Posterior vena cava (tissue), 2 donors: ENCODE measurements at regions not wholly inside any gene's neighbourhood (a gene's known extent, or its start where the extent isn't known, plus 50 kb on each side); places are given as distances from the start of the nearest gene placed in this dataset.

ENCODE experiments used
- DNase-seq: peaks from one replicate; pipeline ENCODE4 v3.0.0-alpha.2; 2020; ENCODE audit warnings: low spot score
- intact Hi-C, 2 donors: fragments of 100-400 bp; cut with DNase I; formaldehyde crosslinking; loops; one replicate each; pipeline versions ENCODE4 v1.14.1 to v1.14.2; 2022 to 2023
- donor health status: DM: yes; HTN: yes; CAD: no.
- donor health status: DM: yes; HTN: yes; CAD: no.

DNA sequence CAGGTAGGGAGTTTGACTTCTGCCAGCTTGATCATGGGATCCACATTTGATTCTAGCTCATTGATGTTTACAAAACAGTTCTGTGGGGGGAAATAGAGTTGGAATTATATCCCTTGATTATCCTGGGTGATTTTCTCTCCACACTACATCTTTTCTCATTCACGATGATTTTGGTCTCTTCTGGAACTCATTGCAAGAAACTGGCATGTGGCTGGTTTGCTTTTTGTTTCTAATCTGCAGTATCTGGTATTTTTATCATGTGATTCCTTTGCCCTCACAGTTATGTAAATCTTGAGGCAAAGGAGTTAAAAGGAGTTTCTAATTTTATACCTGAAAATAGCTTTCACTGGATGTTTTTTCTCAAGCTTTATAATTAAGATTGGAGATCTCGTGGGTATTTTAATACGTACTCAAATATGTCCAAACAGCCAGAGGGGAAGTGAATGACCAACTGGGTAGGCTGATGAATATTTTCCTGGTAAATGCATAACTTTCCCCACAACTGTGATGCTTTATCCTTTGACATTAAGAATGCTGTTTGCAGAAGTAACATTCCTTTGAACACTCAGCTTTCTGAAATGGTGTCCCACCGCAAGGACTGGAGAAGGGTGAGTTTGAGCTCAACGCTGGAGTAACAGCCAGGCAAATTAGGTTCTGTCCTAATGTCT is 502.9 kb upstream of the ZEB2 start:
- no peak for DNase-seq
- intact Hi-C loops = no loop called here

DNA sequence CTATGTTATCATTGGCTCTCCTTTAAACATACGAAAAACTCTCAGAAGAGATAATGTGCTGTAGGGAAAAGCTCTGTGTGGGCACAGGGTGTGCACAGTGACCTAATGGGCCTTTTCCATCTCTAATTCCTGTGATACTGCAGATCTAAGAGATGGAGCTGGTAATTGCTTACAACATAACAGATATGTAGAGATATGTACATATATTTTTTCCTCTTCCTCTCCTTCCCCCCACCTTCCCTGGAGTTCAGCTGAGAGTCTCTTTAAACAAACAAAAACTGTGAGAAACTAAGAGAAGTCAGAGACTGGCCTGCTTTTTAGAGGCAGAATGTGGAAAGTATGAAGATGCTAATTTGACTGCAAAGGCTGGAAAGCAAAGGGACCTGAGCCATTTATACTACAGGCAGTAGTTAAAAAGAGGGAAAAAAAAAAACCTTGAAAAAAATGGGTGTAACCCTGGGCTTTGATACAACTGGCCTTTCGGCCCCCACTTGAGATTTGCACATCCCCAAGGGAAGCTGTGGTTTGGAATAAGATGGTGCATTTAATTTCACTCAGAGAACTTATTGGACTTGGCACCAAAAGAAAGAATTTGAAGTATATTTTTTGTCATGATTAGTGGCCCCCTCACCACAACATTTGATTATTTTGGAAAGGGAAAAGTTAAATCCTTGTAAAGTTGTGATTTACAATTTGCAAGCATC is 502.2 kb upstream of the ZEB2 start:
- DNase-seq = no peak
- intact Hi-C loops = no loop called here

DNA sequence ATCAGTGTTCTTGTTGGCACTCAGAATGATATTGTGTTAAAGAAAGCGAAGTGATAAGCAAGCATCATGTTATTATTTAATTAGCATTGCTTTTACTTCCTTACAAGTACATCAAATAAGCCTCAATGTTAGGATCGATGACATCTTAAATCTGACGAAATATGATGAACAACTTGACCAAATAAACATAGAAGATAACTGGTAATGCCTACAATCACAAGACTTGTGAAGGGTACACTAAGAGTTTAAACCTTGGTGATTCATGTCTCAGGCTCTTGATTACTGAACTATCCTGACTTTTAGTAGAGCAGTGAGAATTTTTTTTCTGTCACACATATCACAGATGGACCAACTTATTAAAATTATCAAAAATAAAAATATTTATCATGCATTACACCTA is 500.8 kb upstream of the ZEB2 start:
- intact Hi-C loops = no loop called here
- no peak for DNase-seq

DNA sequence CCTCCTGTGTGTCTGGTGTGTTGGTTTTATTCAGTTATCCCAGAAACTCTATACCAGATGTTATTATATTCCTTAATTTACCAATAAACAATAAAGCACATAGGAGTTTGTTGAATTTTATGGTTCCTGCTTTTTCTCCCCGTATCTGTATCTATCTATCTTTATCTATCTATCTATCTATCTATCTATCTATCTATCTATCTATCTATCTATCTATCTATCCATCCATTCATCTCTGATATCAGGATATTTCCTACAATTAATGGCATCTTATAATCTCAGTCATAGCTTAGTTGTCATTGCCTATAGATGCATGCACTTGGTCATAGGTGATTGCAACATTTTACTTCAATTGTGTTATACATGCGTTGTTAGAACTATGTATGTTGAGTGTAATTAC is 500.2 kb upstream of the ZEB2 start:
- intact Hi-C loops = no loop called here
- DNase-seq = no peak

DNA sequence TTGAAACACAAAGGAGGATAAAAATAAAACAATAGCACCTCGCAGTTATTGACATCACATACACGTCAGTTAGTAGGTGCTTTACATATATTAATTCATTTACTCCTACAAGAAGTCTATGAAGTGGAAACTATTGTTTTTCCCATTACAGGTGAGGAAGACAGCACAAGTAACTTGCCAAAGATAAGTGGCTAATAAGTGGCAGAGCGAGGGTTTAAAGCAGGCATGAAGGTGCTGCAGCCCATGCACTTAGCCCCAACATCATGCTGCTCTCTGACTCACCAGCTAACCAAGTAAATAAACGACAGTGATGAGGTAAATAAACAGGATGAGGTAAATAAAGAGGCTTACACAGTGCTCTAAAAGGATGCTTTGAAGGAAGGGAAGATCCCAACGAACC is 498.6 kb upstream of the ZEB2 start:
- intact Hi-C loops = no loop called here
- no peak for DNase-seq

DNA sequence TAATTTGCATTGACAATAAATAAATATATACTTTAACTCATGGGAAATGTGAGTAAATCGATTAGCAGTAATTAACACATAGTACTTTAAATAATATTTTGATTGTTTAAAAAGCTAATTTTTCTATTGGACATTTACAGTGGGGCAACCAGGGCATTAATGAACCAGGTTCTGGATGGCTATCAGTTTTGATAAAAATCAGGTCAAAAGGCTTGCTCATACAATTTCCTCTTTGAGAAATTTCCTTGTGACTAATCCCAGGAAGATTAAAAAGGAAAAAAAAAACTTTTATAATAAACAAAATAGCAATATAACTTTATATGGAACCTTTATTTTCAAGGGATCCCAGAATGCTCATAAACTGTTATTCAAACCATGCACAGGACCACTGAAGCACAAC is 497.2 kb upstream of the ZEB2 start:
- intact Hi-C loops = no loop called here
- no peak for DNase-seq

DNA sequence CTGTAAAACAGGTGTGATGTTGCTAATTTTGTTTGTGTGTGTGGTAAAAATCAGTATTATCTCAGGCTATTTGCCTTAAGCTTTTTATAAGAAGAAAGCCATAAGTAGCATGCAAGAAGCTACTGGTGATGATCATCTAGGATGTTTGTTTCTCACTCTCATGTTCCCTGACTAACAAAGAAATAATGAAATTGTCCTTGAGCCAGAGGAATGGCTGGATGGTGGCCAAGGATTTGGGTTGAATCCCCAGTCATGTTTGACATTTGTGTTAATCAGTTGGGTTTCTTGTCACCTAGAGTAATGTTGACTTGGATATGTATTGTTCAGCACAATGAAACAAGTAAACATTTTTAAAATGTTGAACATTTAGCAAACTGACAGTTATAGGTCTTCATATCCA is 496.8 kb upstream of the ZEB2 start:
- intact Hi-C loops = no loop called here
- no peak for DNase-seq

DNA sequence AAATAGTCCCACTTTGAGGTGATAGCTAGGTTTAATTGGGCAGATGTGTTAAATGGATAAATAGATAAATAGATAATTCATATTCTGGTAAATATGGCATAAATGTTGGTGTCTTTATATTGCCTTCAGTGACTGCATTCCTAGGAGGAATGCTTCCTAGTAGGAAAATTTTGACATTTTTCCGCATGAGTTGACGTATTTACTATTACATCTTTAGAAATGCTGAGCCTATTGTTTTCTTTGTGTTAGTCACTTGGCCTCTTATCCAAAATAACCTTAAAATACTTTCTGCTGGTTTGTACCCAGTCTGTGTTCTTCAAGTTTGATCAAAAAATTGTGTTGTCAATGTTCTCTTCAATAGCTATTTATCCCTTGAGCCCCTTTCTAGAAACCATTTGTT is 495.6 kb upstream of the ZEB2 start:
- intact Hi-C loops = no loop called here

DNA sequence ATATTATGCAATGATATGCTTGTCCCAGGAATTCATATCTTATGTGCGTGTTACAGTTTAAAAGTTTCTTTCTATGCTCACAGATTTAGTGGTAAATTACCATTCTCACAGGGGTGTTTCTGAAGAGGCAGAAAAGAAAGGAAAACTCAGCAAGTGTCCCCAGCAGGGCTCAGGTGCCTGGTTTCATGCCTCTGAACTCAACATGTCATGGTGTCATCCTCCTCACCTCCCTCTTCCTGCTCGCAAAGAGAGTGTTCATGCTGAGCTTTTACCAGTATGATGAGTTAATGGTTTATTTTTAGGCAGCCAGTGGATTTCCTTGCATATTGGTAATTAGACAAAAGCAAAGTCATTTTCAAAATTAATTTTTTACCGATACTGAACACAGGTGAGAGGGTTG is 492.9 kb upstream of the ZEB2 start:
- intact Hi-C loops = no loop called here
- DNase-seq = no peak

More for the DNA sequence above, 495.6 kb upstream of the ZEB2 start:
- DNase-seq = no peak

DNA sequence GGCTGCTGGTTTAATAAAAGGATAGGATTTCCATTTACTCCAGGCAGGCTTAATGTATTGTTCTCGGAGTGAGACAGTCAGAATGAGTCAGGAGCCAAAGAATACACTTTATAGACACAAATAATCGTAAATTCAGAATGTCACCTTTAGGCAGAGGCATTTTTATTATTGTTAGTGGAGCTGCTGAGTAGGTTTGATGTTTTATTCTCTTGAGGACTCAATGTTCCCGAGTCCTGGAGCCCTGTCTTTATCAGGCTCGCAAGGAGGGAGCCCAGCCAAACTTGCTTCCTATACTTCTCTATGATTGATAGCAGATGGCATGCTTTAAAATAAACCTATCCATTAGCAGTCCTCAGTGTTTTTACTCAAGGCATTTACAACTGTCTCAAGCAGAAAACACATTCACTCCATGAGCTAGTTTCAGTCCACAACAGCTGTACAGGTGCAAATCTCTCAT is 492.3 kb upstream of the ZEB2 start:
- intact Hi-C loops = no loop called here
- DNase-seq = no peak

DNA sequence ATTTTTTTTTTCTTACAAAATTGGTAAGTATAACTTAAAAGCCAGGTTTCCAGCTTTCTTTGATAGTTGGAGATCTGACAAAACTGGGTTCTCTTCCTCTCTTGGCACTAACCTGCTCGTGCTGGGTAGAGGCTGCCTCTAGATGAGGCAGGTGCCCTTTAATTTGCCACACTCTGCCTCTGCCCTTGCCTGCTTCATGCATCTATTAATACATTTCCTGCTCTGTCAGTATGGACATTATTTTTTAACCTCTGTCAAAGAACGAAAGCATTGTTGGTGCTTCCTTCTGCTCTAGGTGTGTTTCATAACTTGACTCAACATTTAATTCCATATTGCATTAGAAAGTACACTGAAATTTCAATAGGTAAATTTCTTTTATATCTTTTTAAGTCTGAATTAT is 490.7 kb upstream of the ZEB2 start:
- DNase-seq = no peak
- intact Hi-C loops = no loop called here

DNA sequence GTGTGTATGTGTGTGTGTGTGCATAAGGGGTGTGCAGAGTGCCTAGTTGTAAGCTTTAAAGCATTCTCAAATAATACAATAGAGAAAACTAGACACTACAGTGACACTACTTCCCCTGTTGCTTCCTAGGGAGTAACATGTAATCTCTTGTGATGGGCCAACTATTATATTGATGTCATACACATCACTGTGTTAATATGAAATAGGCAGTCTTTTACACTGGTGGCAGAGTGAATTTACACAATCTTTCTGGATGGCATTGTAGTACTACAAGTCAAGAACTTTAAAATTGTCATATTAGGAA is 488.0 kb upstream of the ZEB2 start:
- intact Hi-C loops = no loop called here

DNA sequence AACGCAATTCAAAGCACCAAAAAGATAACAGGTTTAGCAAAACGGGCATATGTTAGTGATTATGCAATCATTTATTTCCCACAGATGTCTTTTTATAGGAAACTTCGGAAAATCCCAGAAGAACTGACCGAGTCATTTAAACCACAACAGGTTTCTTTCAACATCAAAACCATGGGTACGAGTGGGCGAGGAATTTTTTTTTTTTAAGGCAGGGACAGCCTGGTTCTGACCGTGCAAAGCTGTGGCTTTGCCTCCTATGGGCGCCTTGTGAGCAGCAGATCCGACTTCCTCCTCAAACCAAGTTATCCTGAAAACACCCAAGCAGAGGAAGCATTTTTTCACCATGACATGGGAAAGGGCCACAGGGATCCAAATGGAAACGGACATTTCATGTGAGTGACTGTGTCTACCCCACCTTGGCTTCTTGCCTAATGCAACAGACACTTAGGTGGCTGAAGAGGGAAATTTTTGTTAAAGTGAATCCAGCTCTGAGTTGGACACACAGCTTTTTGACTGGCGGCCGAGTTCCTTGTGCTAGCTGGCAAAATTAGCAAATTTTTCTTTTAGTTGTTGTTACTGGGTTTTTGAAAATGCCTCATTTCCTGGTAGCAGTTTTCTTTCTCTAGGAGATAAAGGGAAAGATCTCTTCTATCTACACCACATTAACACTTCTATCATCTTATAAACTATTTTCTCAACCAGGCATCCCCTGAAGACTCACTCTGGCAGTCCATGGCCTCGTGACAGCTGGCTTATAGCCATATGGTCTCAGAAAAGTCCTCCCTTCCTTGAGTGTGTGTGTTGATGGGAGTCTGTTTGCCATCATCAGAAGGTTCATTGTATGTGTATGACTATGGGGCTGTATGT is 487.4 kb upstream of the ZEB2 start:
- intact Hi-C loops = no loop called here
- peak; percentile 85 for DNase-seq

More for the DNA sequence above, 488.0 kb upstream of the ZEB2 start:
- DNase-seq = no peak

DNA sequence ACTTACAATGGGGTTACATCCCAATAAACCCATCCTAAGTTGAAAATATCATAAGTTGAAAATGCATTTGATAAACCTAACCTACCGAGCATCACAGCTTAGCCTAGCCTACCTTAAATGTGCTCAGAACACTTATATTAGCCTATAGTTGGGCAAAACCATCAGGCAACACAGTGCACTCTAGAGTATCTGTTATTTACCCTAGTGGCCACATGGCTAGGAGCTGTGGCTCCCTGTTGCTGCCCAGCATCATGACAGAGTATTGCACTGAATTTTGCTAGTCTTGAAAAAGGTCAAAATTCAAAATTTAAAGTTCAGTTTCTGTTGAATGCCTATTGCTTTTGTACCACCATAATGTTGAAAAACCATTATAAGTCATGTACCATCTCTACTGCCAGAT is 482.7 kb upstream of the ZEB2 start:
- DNase-seq = no peak
- intact Hi-C loops = no loop called here

DNA sequence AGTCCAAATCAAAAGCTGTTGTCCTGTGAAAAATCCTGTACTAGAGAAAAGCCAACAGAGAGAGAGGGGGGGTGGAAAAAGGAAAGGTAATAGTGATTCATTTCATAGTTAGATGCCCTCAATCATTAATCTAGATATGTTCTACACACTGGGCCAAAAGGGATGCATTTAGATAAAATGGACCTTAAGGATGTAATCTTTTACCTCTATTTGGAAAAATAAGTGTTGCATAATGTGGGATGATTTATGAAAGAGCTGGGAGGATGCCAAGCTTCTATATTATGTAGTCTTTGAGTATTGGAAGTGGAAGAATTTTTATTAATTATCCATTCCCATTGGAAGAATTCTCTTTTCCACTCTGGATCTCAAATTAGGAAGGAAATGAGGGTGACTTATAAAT is 480.5 kb upstream of the ZEB2 start:
- intact Hi-C loops = no loop called here
- no peak for DNase-seq

DNA sequence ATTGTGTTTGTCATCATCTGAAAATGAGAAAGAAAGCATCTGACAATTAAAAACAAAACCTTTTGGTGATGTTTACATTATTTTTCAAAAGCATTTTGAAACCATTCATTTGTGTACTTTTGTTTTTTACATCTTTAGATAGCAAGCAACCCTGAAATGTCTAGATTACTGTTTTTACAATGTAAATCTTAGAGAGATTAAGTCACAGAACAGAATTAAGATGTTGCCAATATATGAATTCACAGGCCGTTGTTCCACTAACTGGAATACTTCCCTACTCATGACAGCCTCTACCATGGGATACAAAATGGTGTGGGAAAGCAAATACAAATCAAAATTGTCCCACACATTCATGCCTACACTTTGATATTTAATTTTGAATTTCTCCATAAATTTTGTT is 480.0 kb upstream of the ZEB2 start:
- intact Hi-C loops = no loop called here
- DNase-seq = no peak

DNA sequence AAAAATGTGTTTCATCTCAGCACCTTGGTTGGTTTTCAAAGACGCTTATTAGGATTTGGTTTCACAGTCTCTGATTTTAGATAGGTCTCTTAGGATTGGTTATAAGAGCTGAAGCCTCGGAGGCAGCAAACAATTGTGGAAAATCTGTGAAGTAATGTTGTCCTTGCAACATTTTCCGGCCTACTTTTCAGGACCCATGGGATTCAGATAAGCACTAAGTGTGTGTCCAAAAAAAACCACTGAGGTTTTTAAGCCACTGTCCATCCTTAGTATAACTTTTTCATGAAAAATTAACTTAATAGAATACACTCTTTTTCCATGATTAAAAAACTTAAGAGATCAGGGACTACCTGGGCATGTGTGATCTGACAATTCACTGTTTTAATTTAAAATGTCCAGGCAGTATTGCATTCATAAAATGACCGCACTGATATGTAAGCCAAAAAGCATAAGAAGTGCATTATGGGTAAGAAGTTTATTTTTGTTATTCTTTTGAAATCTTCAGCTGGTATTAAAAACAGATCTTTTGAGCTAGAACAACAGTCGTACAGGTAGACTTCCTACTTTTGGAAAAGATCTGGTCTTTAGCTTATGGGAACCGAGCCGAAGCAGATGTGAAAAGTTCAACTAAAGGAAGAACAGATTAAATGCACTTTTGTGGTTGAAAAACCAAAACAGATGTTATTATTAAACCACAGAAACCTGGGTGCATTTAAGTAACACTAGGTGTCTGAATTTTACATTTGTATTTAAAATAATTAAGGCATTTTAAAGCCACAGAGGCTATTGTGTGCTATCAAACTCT is 479.4 kb upstream of the ZEB2 start:
- no peak for DNase-seq
- intact Hi-C loops = no loop called here

DNA sequence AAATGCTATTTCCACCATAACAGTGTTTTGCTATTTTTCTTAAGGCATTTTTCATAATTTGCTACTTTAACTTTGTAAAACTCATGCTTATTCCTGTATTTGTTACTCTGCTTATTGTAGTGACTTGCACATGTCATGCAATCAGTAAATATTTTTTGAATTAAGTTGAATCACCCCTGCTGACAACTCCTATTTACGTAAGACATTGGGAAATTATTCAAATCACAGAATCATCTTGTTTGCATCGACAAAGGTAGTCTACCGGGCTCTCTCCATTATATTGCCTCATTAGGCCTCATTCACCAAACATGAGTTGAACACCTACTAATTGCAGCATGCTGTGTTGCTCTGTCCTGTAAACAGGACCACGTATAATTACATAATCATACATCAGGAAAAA is 478.5 kb upstream of the ZEB2 start:
- no peak for DNase-seq
- intact Hi-C loops = no loop called here

DNA sequence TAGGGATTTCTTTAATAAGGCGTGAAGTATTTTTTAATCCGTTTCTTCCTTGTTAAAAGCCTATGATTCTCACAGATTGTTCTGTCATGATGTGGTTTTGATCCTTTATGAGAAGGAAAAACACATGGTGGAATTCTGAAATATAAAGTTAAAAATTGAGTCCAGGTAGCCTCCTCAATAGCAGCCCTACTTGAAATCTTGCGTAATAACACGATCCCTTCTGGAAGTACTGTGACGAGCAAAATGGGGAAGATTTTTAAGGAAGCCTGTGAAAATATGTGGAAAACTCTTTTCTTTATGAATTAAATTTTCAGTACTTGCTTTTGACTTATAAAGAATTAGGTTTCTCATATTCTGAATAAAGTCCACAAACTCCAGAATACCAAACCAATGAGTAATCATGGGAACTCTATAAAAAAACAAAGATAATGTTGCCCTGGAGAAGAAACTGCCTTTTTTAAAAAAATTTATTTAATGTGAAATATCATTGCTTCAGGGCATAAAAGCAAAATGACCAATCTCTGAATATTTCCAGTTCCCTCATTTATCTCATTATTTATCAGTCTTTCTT is 476.4 kb upstream of the ZEB2 start:
- no peak for DNase-seq
- intact Hi-C loops = no loop called here

DNA sequence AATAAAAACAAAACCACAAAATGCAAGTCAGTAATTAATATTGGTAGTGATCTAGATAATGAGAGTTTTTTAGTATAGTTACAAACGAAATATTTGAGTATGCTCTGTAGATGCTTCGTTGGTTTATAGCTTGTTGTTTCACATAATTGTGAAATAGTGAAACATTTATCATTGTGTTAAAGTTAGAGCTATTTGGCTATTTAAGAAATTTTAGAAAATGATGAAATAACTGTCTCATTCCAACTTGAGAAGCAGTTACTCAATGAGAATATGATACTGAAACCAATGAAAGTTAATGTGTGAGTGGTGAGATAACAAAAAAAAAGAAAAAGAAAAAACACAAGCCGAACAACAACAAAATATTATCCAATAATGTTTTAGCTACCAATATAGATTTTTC is 475.6 kb upstream of the ZEB2 start:
- no peak for DNase-seq
- intact Hi-C loops = no loop called here
